WI38 (cell line): ENCODE measurements at regions not wholly inside any gene's neighbourhood (a gene's known extent, or its start where the extent isn't known, plus 50 kb on each side); places are given as distances from the start of the nearest gene placed in this dataset.

Experiments used
- H3K4me3 ChIP-seq: 2 replicates; pipeline ENCODE4 v1.5.1; 2011; ENCODE audit warnings: low read depth, mild to moderate bottlenecking, control low read depth, low read length
- CTCF ChIP-seq: IDR thresholded peaks from 2 replicates; pipeline ENCODE4 v1.5.1; 2012; ENCODE audit warnings: low read depth, mild to moderate bottlenecking, control low read depth, low read length

GRCh38 chr9:18398038-18398437 is 75.9 kb upstream of the ADAMTSL1 start:
- no peak for TF ChIP-seq CTCF
- no peak overlapping the region for H3K4me3 ChIP-seq

DNA sequence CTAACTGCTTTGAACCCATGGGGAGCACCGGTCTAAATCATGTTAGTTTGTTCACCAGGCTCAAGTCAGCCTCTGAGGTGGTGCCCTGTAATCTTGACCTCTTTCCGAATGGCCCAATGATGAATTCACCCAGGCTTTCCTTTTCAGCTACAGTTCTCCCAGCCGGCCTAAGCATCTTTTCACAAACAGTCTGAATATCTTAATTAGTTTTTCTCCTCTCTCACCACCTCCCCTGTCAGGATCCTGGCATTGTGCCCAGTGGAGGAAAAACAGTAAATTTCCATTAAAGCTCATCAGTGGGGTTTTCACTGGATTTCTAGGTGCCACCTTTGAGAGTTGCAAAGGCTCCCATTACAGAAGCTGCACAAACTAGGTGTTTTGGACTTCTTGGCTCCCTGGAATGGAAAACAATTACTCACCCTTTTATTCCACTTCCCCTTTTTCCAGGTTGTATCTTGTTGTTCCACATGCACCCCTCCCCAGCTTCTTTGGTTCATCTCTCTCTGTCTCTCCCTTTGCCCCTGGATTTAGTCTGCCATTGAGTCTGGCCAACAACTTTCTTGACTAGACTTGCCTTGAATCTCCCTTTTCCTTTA is 69.4 kb upstream of the ADAMTSL1 start:
- H3K4me3 ChIP-seq = no peak overlapping the region
- TF ChIP-seq CTCF = no peak

GRCh38 chr9:18405240-18405639 is 68.7 kb upstream of the ADAMTSL1 start:
- no peak overlapping the region for H3K4me3 ChIP-seq
- TF ChIP-seq CTCF = no peak

- no peak overlapping the region for H3K4me3 ChIP-seq
- no peak for TF ChIP-seq CTCF
Measured at GRCh38 chr9:18410983-18411382, 63.0 kb upstream of the ADAMTSL1 start.

- no peak overlapping the region for H3K4me3 ChIP-seq
- TF ChIP-seq CTCF = no peak
Measured at GRCh38 chr9:18421391-18421790, 52.6 kb upstream of the ADAMTSL1 start.

DNA sequence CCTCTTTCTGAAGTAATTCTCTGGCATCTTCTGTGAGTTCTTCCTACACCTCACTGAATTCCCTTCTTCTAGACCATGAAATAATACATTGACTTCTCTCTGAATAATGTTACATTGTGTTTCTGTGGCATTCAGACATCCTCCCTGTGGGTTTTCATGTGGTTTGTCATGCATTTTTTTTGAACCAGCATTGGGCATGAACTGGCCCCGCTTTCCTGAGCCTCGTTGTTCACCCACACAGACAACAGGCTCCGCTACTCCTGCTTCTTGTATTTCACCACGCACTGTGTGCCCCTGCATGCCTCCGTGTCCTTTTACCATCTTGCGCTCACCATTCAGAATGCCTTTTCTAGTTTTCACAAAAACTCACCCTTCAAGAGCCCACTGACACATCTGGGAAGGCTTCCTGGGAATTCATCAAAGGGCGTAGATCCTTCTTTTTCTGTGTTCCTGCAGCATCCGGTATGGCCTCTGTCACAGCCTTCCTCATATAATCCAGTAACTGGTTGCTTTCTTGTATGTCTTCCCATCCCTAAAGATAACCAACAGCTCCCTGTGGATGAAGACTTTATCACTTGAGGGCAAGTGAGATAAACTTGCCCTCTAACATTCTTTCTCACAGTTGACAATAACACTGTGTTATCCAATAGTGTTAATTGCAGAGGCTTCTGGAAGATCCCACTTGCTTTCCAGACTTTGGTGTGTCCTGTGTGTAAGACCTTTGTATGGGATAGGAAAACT is 51.5 kb upstream of the ADAMTSL1 start:
- no peak for TF ChIP-seq CTCF

GRCh38 chr9:18423791-18424531 is 50.0 kb upstream of the ADAMTSL1 start:
- no peak overlapping the region for H3K4me3 ChIP-seq
- no peak for TF ChIP-seq CTCF

More for the DNA sequence above, 51.5 kb upstream of the ADAMTSL1 start:
- H3K4me3 ChIP-seq = no peak overlapping the region
